ENCODE measurements at regions not wholly inside any gene's neighbourhood (a gene's known extent, or its start where the extent isn't known, plus 50 kb on each side); places are given as distances from the start of the nearest gene placed in this dataset.

- H3K27ac Mint-ChIP-seq = no peak overlapping the region
- H3K9me3 Mint-ChIP-seq = no peaks in the 10 kb centered on the region
- H3K4me3 Mint-ChIP-seq = no peak overlapping the region
- no peaks in the 10 kb centered on the region for H3K4me1 Mint-ChIP-seq
- no peaks in the 10 kb centered on the region for H3K27me3 Mint-ChIP-seq (ENCODE audit: low read depth)
- TF ChIP-seq CTCF (IDR thresholded peaks at IDR 0.05; ENCODE audit: unreplicated experiment in 3 of 3) = no peak
- H3K36me3 Mint-ChIP-seq (ENCODE audit: low read depth) = no peaks in the 10 kb centered on the region
Measured at GRCh38 chr5:12332480-12332879, 428.2 kb upstream of the CTNND2 start.

- Mint-ChIP-seq H3K9me3 (no peaks in the 10 kb centered on the region), H3K27ac (no peak overlapping the region), H3K27me3 (ENCODE audit: low read depth) (no peaks in the 10 kb centered on the region), H3K4me3 (no peak overlapping the region), H3K4me1 (no peaks in the 10 kb centered on the region), H3K36me3 (ENCODE audit: low read depth) (no peaks in the 10 kb centered on the region)
- no peak for TF ChIP-seq CTCF (IDR thresholded peaks at IDR 0.05; ENCODE audit: unreplicated experiment in 3 of 3)
Measured at GRCh38 chr5:12330993-12331588, 426.8 kb upstream of the CTNND2 start.

- no peaks in the 10 kb centered on the region for H3K9me3 Mint-ChIP-seq
- no peaks in the 10 kb centered on the region for H3K4me1 Mint-ChIP-seq
- no peak overlapping the region for H3K4me3 Mint-ChIP-seq
- H3K36me3 Mint-ChIP-seq (ENCODE audit: low read depth) = no peaks in the 10 kb centered on the region
- TF ChIP-seq CTCF (IDR thresholded peaks at IDR 0.05; ENCODE audit: unreplicated experiment in 3 of 3) = no peak
- H3K27me3 Mint-ChIP-seq (ENCODE audit: low read depth) = no peaks in the 10 kb centered on the region
- H3K27ac Mint-ChIP-seq = no peak overlapping the region
Measured at GRCh38 chr5:12330381-12330780, 426.1 kb upstream of the CTNND2 start.

- TF ChIP-seq CTCF (IDR thresholded peaks at IDR 0.05; ENCODE audit: unreplicated experiment in 3 of 3) = no peak
- Mint-ChIP-seq H3K27me3 (ENCODE audit: low read depth) (peaks cover 4% of the 10 kb centered on the region), H3K4me1 (no peaks in the 10 kb centered on the region), H3K9me3 (no peaks in the 10 kb centered on the region), H3K27ac (no peak overlapping the region), H3K36me3 (ENCODE audit: low read depth) (no peaks in the 10 kb centered on the region), H3K4me3 (no peak overlapping the region)
Measured at GRCh38 chr5:12323637-12324229, 419.5 kb upstream of the CTNND2 start.

GRCh38 chr5:12322042-12322441 is 417.8 kb upstream of the CTNND2 start:
- H3K9me3 Mint-ChIP-seq = no peaks in the 10 kb centered on the region
- no peak for TF ChIP-seq CTCF (IDR thresholded peaks at IDR 0.05; ENCODE audit: unreplicated experiment in 3 of 3)
- no peaks in the 10 kb centered on the region for H3K4me1 Mint-ChIP-seq

GRCh38 chr5:12320331-12320730 is 416.1 kb upstream of the CTNND2 start:
- no peak for TF ChIP-seq CTCF (IDR thresholded peaks at IDR 0.05; ENCODE audit: unreplicated experiment in 3 of 3)
- peaks cover 4% of the 10 kb centered on the region for H3K27me3 Mint-ChIP-seq (ENCODE audit: low read depth)
- H3K9me3 Mint-ChIP-seq = no peaks in the 10 kb centered on the region
- no peak overlapping the region for H3K4me3 Mint-ChIP-seq
- H3K4me1 Mint-ChIP-seq = no peaks in the 10 kb centered on the region
- H3K27ac Mint-ChIP-seq = no peak overlapping the region
- no peaks in the 10 kb centered on the region for H3K36me3 Mint-ChIP-seq (ENCODE audit: low read depth)

More at GRCh38 chr5:12322042-12322441, 417.8 kb upstream of the CTNND2 start:
- Mint-ChIP-seq H3K36me3 (ENCODE audit: low read depth) (no peaks in the 10 kb centered on the region), H3K27me3 (ENCODE audit: low read depth) (peaks cover 4% of the 10 kb centered on the region), H3K4me3 (no peak overlapping the region), H3K27ac (no peak overlapping the region)

All from nephron (organoid).